ENCODE measurements at regions not wholly inside any gene's neighbourhood (a gene's known extent, or its start where the extent isn't known, plus 50 kb on each side); places are given as distances from the start of the nearest gene placed in this dataset.

- TF ChIP-seq CTCF (conservative IDR thresholded peaks at IDR 0.05) (peak; percentile 69), ZFX (IDR thresholded peaks at IDR 0.05) (no peak)
These were observed 267.6 kb upstream of the OR4E1 start for GRCh38 chr14:21940887-21941856.

Data from C4-2B (cell line).